Activated CD4-positive, CD25-positive, alpha-beta regulatory T cell treated with anti-CD3 and anti-CD28 coated beads, Interleukin-2, amount 50 U/mL, for 72 hours (primary cell): ENCODE measurements at regions not wholly inside any gene's neighbourhood (a gene's known extent, or its start where the extent isn't known, plus 50 kb on each side); places are given as distances from the start of the nearest gene placed in this dataset.
"Not testable (repeated sequence)": the region's sequence is repeated elsewhere in the genome, so short reads cannot be mapped to it uniquely, and the experiment has no call there.

Experiments used
- DNase-seq: peaks from one replicate; pipeline ENCODE4 v3.0.0; 2021

- DNase-seq, result no peak
Measured at GRCh38 chr20:60172346-60172984, 214.2 kb downstream of the CDH26 start.

GRCh38 chr20:60177080-60177479, 218.9 kb downstream of the CDH26 start:
- no peak for DNase-seq

- DNase-seq, result no peak
Measured at GRCh38 chr20:60180986-60181385, 222.8 kb downstream of the CDH26 start.

- DNase-seq, result no peak
Measured at GRCh38 chr20:60186412-60186811, 228.2 kb downstream of the CDH26 start.

- DNase-seq, result no peak
Measured at GRCh38 chr20:60187683-60188082, 229.5 kb downstream of the CDH26 start.

GRCh38 chr20:60191014-60191413, 232.8 kb downstream of the CDH26 start:
- no peak for DNase-seq

- DNase-seq, result no peak
Measured at GRCh38 chr20:60192326-60192725, 234.1 kb downstream of the CDH26 start.

- DNase-seq, result not testable (repeated sequence)
Measured at GRCh38 chr20:60199132-60199531, 240.9 kb downstream of the CDH26 start.

- no peak for DNase-seq
Measured at GRCh38 chr20:60199866-60200265, 241.6 kb downstream of the CDH26 start.

- no peak for DNase-seq
Measured at GRCh38 chr20:60200305-60200918, 242.2 kb downstream of the CDH26 start.

GRCh38 chr20:60201198-60201835, 243.1 kb downstream of the CDH26 start:
- DNase-seq, result no peak

GRCh38 chr20:60202046-60202445, 243.8 kb downstream of the CDH26 start:
- DNase-seq, result no peak

- DNase-seq, result no peak
Measured at GRCh38 chr20:60203451-60203850, 245.2 kb downstream of the CDH26 start.

- no peak for DNase-seq
Measured at GRCh38 chr20:60204601-60205000, 246.4 kb downstream of the CDH26 start.

- no peak for DNase-seq
Measured at GRCh38 chr20:60206259-60206658, 248.0 kb downstream of the CDH26 start.

- no peak for DNase-seq
Measured at GRCh38 chr20:60209048-60209447, 250.8 kb downstream of the CDH26 start.

- DNase-seq, result peak; percentile 59
Measured at GRCh38 chr20:60210779-60211617, 252.8 kb downstream of the CDH26 start.

- DNase-seq, result no peak
Measured at GRCh38 chr20:60211618-60212463, 253.6 kb downstream of the CDH26 start.

GRCh38 chr20:60212695-60213094, 254.5 kb downstream of the CDH26 start:
- DNase-seq, result no peak

- no peak for DNase-seq
Measured at GRCh38 chr20:60213126-60213893, 255.1 kb downstream of the CDH26 start.

GRCh38 chr20:60214901-60215815, 256.9 kb downstream of the CDH26 start:
- no peak for DNase-seq
